Kidney (tissue), 13 donors: ENCODE measurements at regions not wholly inside any gene's neighbourhood (a gene's known extent, or its start where the extent isn't known, plus 50 kb on each side); places are given as distances from the start of the nearest gene placed in this dataset.

Experiments used
- DNase-seq, 5 donors: peaks; one replicate each; pipeline ENCODE4 v3.0.0-alpha.2; 2013 to 2020
- FAIRE-seq: peaks from 2 replicates; lab custom pipeline; 2012; peaks lifted over from hg19 to GRCh38; lab: Jason Lieb, UNC
- H3K27ac ChIP-seq, 2 donors: one replicate each; pipeline ENCODE4 v1.7.0; 2013; ENCODE audit warnings: low read depth in 2 of 2, low read length in 2 of 2, inconsistent platforms in 1 of 2
- H3K27me3 ChIP-seq: one replicate; pipeline ENCODE4 v1.7.1; 2013; ENCODE audit warnings: low read length, inconsistent platforms; ENCODE audit not compliant: control insufficient read depth, insufficient read depth
- H3K36me3 ChIP-seq, 3 donors: one replicate each; pipeline versions ENCODE4 v1.7.0 to v1.7.1; 2013; ENCODE audit warnings: low read length in 3 of 3, control low read depth in 1 of 3, inconsistent platforms in 1 of 3; ENCODE audit not compliant: insufficient read depth in 3 of 3, control insufficient read depth in 2 of 3
- H3K4me1 ChIP-seq, 3 donors: one replicate each; pipeline versions ENCODE4 v1.7.0 to v1.7.1; 2013; ENCODE audit warnings: low read length in 3 of 3, inconsistent platforms in 1 of 3, low read depth in 1 of 3; ENCODE audit not compliant: control insufficient read depth in 2 of 3, insufficient read depth in 2 of 3
- H3K4me3 ChIP-seq, 3 donors: one replicate each; pipeline versions ENCODE4 v1.7.0 to v1.8.1; 2013; ENCODE audit warnings: low read length in 3 of 3, control low read depth in 1 of 3, inconsistent platforms in 1 of 3
- H3K9ac ChIP-seq, 3 donors: one replicate each; pipeline versions ENCODE4 v1.7.0 to v1.7.1; 2013; ENCODE audit warnings: low read length in 3 of 3, control low read depth in 1 of 3, inconsistent platforms in 1 of 3
- H3K9me3 ChIP-seq, 3 donors: one replicate each; pipeline versions ENCODE4 v1.7.0 to v1.7.1; 2013; ENCODE audit warnings: low read length in 3 of 3, control low read depth in 1 of 3, inconsistent platforms in 1 of 3; ENCODE audit not compliant: control insufficient read depth in 2 of 3, insufficient read depth in 1 of 3
- CTCF ChIP-seq: IDR thresholded peaks from 3 replicates; pipeline ENCODE4 v1.5.1; 2012; ENCODE audit warnings: mild to moderate bottlenecking, moderate library complexity, borderline replicate concordance; ENCODE audit not compliant: insufficient read depth; ENCODE audit errors: extremely low read depth
- intact Hi-C: fragments of 100-400 bp; cut with DNase I; formaldehyde crosslinking; loops from one replicate; pipeline ENCODE4 v1.11.1; 2022
- donor health status: control.
- donor health status: control.
- donor health status: control.
- donor health status: control.
- donor health status: control.
- donor health status: DM: yes; HTN: yes; CAD: no.
- donor health status: Normal renal cell carcinoma (clear cell type).

GRCh38 chr12:92558215-92558773 is 144.5 kb upstream of the PLEKHG7 start:
- H3K4me3 ChIP-seq: no peak overlapping the region
- no peak for TF ChIP-seq CTCF
- intact Hi-C loops: no loop called here
- H3K9ac ChIP-seq: no peak overlapping the region
- DNase-seq (no peak), FAIRE-seq (no peak)
- no peaks in the 10 kb centered on the region for H3K36me3 ChIP-seq
- no peaks in the 10 kb centered on the region for H3K27me3 ChIP-seq
- peaks cover 0 to 19% (median 6%) of the 10 kb centered on the region in 3 donors for H3K4me1 ChIP-seq
- no peak overlapping the region for H3K27ac ChIP-seq
- H3K9me3 ChIP-seq: no peaks in the 10 kb centered on the region

- Histone ChIP-seq H3K9ac (no peak overlapping the region), H3K27ac (no peak overlapping the region), H3K36me3 (no peaks in the 10 kb centered on the region), H3K4me3 (no peak overlapping the region), H3K27me3 (no peaks in the 10 kb centered on the region), H3K9me3 (no peaks in the 10 kb centered on the region), H3K4me1 (peaks cover 0 to 26% (median 15%) of the 10 kb centered on the region in 3 donors)
- no peak for TF ChIP-seq CTCF
- FAIRE-seq (no peak), DNase-seq (no peak)
- intact Hi-C loops: no loop called here
Measured at GRCh38 chr12:92557422-92557724, 145.4 kb upstream of the PLEKHG7 start.

- Histone ChIP-seq H3K27ac (no peak overlapping the region), H3K4me3 (no peak overlapping the region), H3K4me1 (peaks cover 0 to 27% (median 19%) of the 10 kb centered on the region in 3 donors), H3K9ac (no peak overlapping the region), H3K9me3 (no peaks in the 10 kb centered on the region), H3K27me3 (no peaks in the 10 kb centered on the region), H3K36me3 (no peaks in the 10 kb centered on the region)
- intact Hi-C loops: no loop called here
- DNase-seq (no peak), FAIRE-seq (no peak)
- TF ChIP-seq CTCF: no peak
Measured at GRCh38 chr12:92556637-92557421, 146.0 kb upstream of the PLEKHG7 start.
